ENCODE measurements at regions not wholly inside any gene's neighbourhood (a gene's known extent, or its start where the extent isn't known, plus 50 kb on each side); places are given as distances from the start of the nearest gene placed in this dataset.

DNA sequence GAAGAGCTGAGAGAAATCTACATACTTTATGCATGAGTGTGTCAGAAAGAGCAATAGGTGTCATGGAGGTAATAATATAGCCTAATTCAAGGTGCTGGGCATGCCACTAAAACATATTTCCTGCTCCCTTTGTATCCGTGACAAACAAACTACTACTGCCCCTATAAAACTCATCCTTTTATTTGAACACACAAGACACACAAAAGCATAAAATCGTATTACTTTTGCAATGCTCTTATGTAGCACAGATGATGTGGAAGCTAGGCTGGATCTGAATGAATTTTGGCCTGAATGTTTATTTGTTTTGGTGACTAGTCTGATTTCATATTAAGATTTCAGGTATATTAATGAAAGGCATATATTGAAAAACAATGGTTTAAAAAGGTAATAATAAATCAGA lies 239.3 kb upstream of the NEGR1 start:
- ATAC-seq (ENCODE audit: low read depth) (peak; percentile 44; the same call in 1 of the 3 replicates), DNase-seq (ENCODE audit: low spot score) (no peak)
- Histone ChIP-seq H3K36me3 (ENCODE audit: low read depth) (no peaks in the 10 kb centered on the region), H3K27ac (ENCODE audit: poor library complexity, severe bottlenecking) (no peak overlapping the region), H3K27me3 (ENCODE audit: insufficient read depth, poor library complexity, severe bottlenecking) (no peaks in the 10 kb centered on the region), H3K4me3 (ENCODE audit: severe bottlenecking) (no peak overlapping the region), H3K9me3 (ENCODE audit: severe bottlenecking) (no peaks in the 10 kb centered on the region), H3K4me1 (ENCODE audit: insufficient read depth, poor library complexity, severe bottlenecking) (no peaks in the 10 kb centered on the region)
- TF ChIP-seq, protein P1, sequence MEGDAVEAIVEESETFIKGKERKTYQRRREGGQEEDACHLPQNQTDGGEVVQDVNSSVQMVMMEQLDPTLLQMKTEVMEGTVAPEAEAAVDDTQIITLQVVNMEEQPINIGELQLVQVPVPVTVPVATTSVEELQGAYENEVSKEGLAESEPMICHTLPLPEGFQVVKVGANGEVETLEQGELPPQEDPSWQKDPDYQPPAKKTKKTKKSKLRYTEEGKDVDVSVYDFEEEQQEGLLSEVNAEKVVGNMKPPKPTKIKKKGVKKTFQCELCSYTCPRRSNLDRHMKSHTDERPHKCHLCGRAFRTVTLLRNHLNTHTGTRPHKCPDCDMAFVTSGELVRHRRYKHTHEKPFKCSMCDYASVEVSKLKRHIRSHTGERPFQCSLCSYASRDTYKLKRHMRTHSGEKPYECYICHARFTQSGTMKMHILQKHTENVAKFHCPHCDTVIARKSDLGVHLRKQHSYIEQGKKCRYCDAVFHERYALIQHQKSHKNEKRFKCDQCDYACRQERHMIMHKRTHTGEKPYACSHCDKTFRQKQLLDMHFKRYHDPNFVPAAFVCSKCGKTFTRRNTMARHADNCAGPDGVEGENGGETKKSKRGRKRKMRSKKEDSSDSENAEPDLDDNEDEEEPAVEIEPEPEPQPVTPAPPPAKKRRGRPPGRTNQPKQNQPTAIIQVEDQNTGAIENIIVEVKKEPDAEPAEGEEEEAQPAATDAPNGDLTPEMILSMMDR (IDR thresholded peaks at IDR 0.05; ENCODE audit: poor library complexity, severe bottlenecking) = no peak

DNA sequence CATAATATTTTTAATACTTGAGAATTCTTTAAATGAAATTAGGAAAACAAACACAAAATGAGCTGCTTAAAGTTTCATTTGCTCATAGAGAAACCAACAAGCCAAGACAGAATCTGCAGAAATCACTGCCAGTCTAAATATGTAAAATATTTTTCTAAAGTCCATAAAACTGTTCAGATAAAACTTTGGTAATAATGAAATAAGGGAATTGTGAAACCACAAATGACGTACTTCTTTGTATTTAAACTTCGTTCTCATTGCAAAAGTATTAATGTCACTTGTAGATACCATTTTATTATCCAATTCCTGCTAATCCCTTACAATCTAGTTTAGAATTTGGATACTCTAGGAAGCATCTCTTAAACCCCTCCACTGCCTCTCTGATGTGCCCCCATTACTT lies 234.5 kb upstream of the NEGR1 start:
- Histone ChIP-seq H3K27ac (ENCODE audit: poor library complexity, severe bottlenecking) (no peak overlapping the region), H3K9me3 (ENCODE audit: severe bottlenecking) (no peaks in the 10 kb centered on the region), H3K27me3 (ENCODE audit: insufficient read depth, poor library complexity, severe bottlenecking) (no peaks in the 10 kb centered on the region), H3K4me1 (ENCODE audit: insufficient read depth, poor library complexity, severe bottlenecking) (no peaks in the 10 kb centered on the region), H3K36me3 (ENCODE audit: low read depth) (no peaks in the 10 kb centered on the region), H3K4me3 (ENCODE audit: severe bottlenecking) (no peak overlapping the region)
- TF ChIP-seq, protein P1 (IDR thresholded peaks at IDR 0.05; ENCODE audit: poor library complexity, severe bottlenecking) = no peak
- DNase-seq (ENCODE audit: low spot score) = no peak
- ATAC-seq (ENCODE audit: low read depth) = no peak

DNA sequence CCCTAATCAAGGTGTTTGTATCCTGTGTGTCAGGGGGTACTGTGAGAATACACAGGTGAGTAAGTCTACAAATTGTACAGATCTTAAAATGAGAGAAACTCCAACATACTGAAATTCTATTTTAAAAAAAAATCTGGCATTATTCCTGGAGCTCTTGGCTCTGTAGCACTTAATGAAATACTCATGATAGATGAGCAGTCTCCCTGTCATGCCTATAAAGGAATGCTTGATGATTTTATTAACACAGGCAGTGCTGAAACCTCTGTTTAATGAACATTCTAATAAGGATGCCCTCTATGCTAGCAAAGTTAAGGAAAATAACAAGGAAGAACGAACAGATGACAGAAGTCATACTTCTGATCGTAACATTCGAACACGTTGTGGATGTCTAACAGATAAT lies 233.9 kb upstream of the NEGR1 start:
- Histone ChIP-seq H3K27ac (ENCODE audit: poor library complexity, severe bottlenecking) (no peak overlapping the region), H3K27me3 (ENCODE audit: insufficient read depth, poor library complexity, severe bottlenecking) (no peaks in the 10 kb centered on the region), H3K4me1 (ENCODE audit: insufficient read depth, poor library complexity, severe bottlenecking) (no peaks in the 10 kb centered on the region), H3K4me3 (ENCODE audit: severe bottlenecking) (no peak overlapping the region), H3K9me3 (ENCODE audit: severe bottlenecking) (no peaks in the 10 kb centered on the region), H3K36me3 (ENCODE audit: low read depth) (no peaks in the 10 kb centered on the region)
- TF ChIP-seq, protein P1 (IDR thresholded peaks at IDR 0.05; ENCODE audit: poor library complexity, severe bottlenecking) = no peak
- ATAC-seq (ENCODE audit: low read depth) = no peak
- no peak for DNase-seq (ENCODE audit: low spot score)

DNA sequence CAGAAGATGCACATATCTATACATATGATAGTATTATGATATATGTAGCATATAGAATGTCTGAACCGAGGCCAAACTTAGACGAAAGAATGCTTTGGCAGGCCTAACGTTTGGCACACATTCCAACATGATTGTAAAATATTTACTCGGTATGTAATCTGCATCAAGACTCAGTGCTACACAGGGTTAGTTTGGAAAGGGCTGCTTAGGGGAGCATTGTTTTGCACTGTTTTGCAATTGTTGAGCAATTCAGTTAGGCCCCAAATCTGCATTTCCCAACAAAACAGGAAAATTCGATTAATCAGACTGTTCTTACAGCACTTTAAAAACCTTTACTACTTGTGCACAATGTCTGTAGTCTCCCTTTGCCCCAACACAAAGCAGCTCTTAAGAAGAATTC lies 216.0 kb upstream of the NEGR1 start:
- no peaks in the 10 kb centered on the region for H3K27me3 ChIP-seq (ENCODE audit: insufficient read depth, poor library complexity, severe bottlenecking)
- H3K4me3 ChIP-seq (ENCODE audit: severe bottlenecking) = no peak overlapping the region
- TF ChIP-seq, protein P1 (IDR thresholded peaks at IDR 0.05; ENCODE audit: poor library complexity, severe bottlenecking) = no peak
- H3K27ac ChIP-seq (ENCODE audit: poor library complexity, severe bottlenecking) = no peak overlapping the region
- no peaks in the 10 kb centered on the region for H3K36me3 ChIP-seq (ENCODE audit: low read depth)
- DNase-seq (ENCODE audit: low spot score) (no peak), ATAC-seq (ENCODE audit: low read depth) (peak; percentile 36; the same call in 1 of the 3 replicates)
- H3K4me1 ChIP-seq (ENCODE audit: insufficient read depth, poor library complexity, severe bottlenecking) = no peaks in the 10 kb centered on the region
- no peaks in the 10 kb centered on the region for H3K9me3 ChIP-seq (ENCODE audit: severe bottlenecking)

DNA sequence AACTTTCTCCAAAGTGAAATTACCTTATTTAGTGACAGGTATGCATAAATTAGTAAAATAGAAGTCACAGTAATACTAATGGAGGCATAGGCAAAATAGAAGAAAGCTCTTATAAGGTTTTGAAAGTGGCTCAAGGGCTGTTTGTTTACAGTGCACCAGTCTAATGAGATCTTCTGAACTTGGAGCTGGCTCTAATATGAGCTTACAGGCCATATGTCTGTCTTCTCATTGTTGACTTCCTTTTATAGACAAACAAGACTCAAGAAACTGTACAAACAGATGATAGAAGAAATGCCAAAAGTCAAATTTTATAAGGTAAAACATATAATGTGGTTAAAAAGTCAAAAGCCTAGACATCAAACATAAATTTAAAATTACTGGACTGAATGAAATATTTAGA lies 207.5 kb upstream of the NEGR1 start:
- H3K27ac ChIP-seq (ENCODE audit: poor library complexity, severe bottlenecking) = no peak overlapping the region
- no peaks in the 10 kb centered on the region for H3K4me1 ChIP-seq (ENCODE audit: insufficient read depth, poor library complexity, severe bottlenecking)
- no peak overlapping the region for H3K4me3 ChIP-seq (ENCODE audit: severe bottlenecking)
- H3K27me3 ChIP-seq (ENCODE audit: insufficient read depth, poor library complexity, severe bottlenecking) = no peaks in the 10 kb centered on the region
- TF ChIP-seq, protein P1 (IDR thresholded peaks at IDR 0.05; ENCODE audit: poor library complexity, severe bottlenecking) = no peak
- no peaks in the 10 kb centered on the region for H3K36me3 ChIP-seq (ENCODE audit: low read depth)
- ATAC-seq (ENCODE audit: low read depth) (no peak), DNase-seq (ENCODE audit: low spot score) (no peak)
- H3K9me3 ChIP-seq (ENCODE audit: severe bottlenecking) = no peaks in the 10 kb centered on the region

Data from RWPE2 (cell line).